ENCODE measurements at regions not wholly inside any gene's neighbourhood (a gene's known extent, or its start where the extent isn't known, plus 50 kb on each side); places are given as distances from the start of the nearest gene placed in this dataset.

DNA sequence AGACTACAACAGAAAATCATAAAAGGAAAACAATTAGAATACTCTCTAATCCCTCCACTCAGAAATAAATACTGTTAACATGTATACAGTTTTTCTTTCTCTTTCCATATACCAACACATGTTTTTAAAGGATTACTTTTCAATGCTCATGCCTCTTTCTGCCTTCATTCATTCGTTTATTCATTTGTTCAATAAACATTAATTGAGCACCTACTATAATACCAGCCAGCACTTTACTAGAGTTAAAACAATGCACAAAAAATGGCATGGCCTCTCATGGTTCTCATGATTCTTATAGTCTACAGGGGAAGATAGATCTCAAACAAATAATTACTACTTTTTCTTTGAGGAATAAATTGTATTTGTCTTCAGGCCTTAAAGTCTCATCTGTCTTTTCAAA lies 70.3 kb upstream of the RIPOR2 start:
- no peak for TF ChIP-seq YY1 (IDR thresholded peaks at IDR 0.05; ENCODE audit: insufficient read depth, insufficient read length)
- TF ChIP-seq SUZ12 (IDR thresholded peaks at IDR 0.05; ENCODE audit: extremely low read depth, insufficient read depth, insufficient read length): no peak
- TF ChIP-seq ZNF274 (IDR thresholded peaks at IDR 0.05; ENCODE audit: low read depth, low read length): no peak
- no peak for DNase-seq (ENCODE audit: low read depth, low spot score)
- Histone ChIP-seq H3K4me3 (ENCODE audit: insufficient read length, low read depth) (no peak overlapping the region), H3K27me3 (ENCODE audit: insufficient read depth, insufficient read length) (no peaks in the 10 kb centered on the region), H3K9ac (ENCODE audit: insufficient read length, low read depth) (no peak overlapping the region), H3K4me1 (ENCODE audit: insufficient read depth, insufficient read length) (no peaks in the 10 kb centered on the region), H3K36me3 (ENCODE audit: insufficient read depth, insufficient read length, low read length) (no peaks in the 10 kb centered on the region), H3K9me3 (ENCODE audit: insufficient read depth, low read length) (no peaks in the 10 kb centered on the region)

DNA sequence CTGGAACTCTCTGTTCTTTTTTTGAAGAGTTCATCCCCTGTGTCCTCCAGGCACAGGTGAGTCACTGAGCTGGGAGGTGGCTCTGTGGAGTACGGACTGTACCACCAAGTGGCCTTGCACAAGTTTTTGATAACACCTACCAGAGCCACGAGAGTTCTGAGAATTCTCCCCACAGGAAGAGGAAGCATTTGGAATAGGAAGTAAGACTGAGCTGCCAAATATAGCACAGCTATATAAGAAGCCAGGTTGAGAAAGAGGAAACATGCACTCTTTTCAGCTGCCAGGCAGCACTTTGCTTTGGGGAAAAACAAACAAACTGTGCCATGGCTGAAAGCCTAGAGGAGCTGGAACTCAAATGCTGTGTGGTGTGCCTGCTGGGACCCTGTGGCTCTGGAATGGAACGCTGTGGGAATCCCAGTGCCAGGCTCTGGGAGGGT lies 70.8 kb upstream of the RIPOR2 start:
- Histone ChIP-seq H3K4me1 (ENCODE audit: insufficient read depth, insufficient read length) (no peaks in the 10 kb centered on the region), H3K9me3 (ENCODE audit: insufficient read depth, low read length) (no peaks in the 10 kb centered on the region), H3K9ac (ENCODE audit: insufficient read length, low read depth) (no peak overlapping the region), H3K27me3 (ENCODE audit: insufficient read depth, insufficient read length) (no peaks in the 10 kb centered on the region), H3K4me3 (ENCODE audit: insufficient read length, low read depth) (no peak overlapping the region), H3K36me3 (ENCODE audit: insufficient read depth, insufficient read length, low read length) (no peaks in the 10 kb centered on the region)
- TF ChIP-seq YY1 (IDR thresholded peaks at IDR 0.05; ENCODE audit: insufficient read depth, insufficient read length) (no peak), SUZ12 (IDR thresholded peaks at IDR 0.05; ENCODE audit: extremely low read depth, insufficient read depth, insufficient read length) (no peak), ZNF274 (IDR thresholded peaks at IDR 0.05; ENCODE audit: low read depth, low read length) (no peak)
- no peak for DNase-seq (ENCODE audit: low read depth, low spot score)

DNA sequence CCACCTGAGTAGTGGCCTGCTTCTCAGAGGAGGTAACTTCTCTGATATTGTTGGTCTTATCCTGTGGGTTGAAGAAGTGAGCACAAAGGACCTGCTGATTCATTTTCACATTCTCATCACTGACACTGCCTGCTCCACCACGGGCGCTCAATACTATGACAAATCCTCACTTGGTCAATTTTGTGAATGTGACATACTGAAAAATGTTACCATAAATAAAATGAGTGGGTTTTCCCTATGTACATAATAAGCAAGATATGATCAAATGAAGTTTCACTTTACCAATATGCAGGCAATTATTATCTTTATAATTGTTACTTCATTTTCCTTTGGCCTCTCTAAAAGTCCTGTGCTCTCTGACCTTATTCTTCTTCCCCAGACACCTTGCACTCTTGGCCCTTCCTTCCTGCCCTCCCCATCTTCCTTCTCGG lies 71.5 kb upstream of the RIPOR2 start:
- Histone ChIP-seq H3K36me3 (ENCODE audit: insufficient read depth, insufficient read length, low read length) (no peaks in the 10 kb centered on the region), H3K9ac (ENCODE audit: insufficient read length, low read depth) (no peak overlapping the region), H3K4me1 (ENCODE audit: insufficient read depth, insufficient read length) (no peaks in the 10 kb centered on the region), H3K27me3 (ENCODE audit: insufficient read depth, insufficient read length) (no peaks in the 10 kb centered on the region), H3K9me3 (ENCODE audit: insufficient read depth, low read length) (no peaks in the 10 kb centered on the region), H3K4me3 (ENCODE audit: insufficient read length, low read depth) (no peak overlapping the region)
- no peak for DNase-seq (ENCODE audit: low read depth, low spot score)
- TF ChIP-seq YY1 (IDR thresholded peaks at IDR 0.05; ENCODE audit: insufficient read depth, insufficient read length) (no peak), SUZ12 (IDR thresholded peaks at IDR 0.05; ENCODE audit: extremely low read depth, insufficient read depth, insufficient read length) (no peak), ZNF274 (IDR thresholded peaks at IDR 0.05; ENCODE audit: low read depth, low read length) (no peak)

DNA sequence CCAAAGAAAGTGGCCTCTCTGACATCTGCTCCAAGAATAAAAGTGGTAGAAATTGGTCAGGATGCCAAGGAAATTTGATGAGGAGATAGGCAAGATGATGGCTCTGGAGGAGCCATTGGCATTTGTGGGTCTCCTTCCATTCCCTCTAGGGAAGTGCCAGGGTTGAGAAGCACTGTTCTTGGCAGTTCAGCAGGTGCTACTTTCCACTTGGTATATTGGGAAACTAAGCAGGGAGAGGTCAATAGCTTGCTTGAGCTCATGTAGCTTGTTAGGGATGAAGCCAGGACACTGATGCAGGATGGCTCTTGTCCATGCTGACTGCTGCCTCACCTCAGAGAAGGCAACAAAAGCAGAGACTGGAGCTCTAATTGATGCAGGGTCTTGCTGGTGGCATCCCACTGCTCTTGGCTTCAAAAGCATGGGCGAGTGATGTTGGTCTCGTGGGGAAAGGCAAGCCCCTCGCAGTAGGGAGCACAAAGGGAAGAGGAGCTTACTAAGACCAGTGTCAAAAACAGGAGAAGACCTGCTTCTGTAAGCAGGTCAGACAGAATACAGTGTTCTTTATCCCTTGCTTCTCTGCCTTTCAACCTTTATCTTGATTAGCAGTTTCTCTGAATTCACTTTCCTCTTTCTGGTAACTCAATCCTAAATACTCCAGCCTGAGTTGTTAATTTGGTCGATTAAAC lies 73.1 kb upstream of the RIPOR2 start:
- no peaks in the 10 kb centered on the region for H3K36me3 ChIP-seq (ENCODE audit: insufficient read depth, insufficient read length, low read length)
- H3K9ac ChIP-seq (ENCODE audit: insufficient read length, low read depth): no peak overlapping the region
- TF ChIP-seq SUZ12 (IDR thresholded peaks at IDR 0.05; ENCODE audit: extremely low read depth, insufficient read depth, insufficient read length) (no peak), ZNF274 (IDR thresholded peaks at IDR 0.05; ENCODE audit: low read depth, low read length) (no peak), YY1 (IDR thresholded peaks at IDR 0.05; ENCODE audit: insufficient read depth, insufficient read length) (no peak)
- H3K4me3 ChIP-seq (ENCODE audit: insufficient read length, low read depth): no peak overlapping the region
- H3K27me3 ChIP-seq (ENCODE audit: insufficient read depth, insufficient read length): no peaks in the 10 kb centered on the region
- no peaks in the 10 kb centered on the region for H3K9me3 ChIP-seq (ENCODE audit: insufficient read depth, low read length)
- H3K4me1 ChIP-seq (ENCODE audit: insufficient read depth, insufficient read length): no peaks in the 10 kb centered on the region
- DNase-seq (ENCODE audit: low read depth, low spot score): no peak

DNA sequence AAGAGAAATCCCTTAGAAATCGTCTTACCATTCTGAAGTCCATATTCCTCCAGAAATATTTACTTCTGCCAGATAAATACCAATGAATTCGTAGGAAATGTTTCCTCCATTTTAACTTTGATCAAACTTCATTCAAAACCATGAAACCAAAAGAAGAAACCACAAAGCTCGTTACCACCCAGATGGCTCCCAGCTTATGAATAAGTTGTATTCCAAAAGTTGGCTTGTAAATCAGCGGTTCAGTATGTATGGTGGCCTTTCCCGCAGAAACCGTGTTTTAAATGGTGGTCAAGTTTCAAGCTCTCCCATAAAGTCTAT lies 73.6 kb upstream of the RIPOR2 start:
- H3K27me3 ChIP-seq (ENCODE audit: insufficient read depth, insufficient read length): no peaks in the 10 kb centered on the region
- no peak for TF ChIP-seq SUZ12 (IDR thresholded peaks at IDR 0.05; ENCODE audit: extremely low read depth, insufficient read depth, insufficient read length)
- no peak for TF ChIP-seq ZNF274 (IDR thresholded peaks at IDR 0.05; ENCODE audit: low read depth, low read length)
- no peak for TF ChIP-seq YY1 (IDR thresholded peaks at IDR 0.05; ENCODE audit: insufficient read depth, insufficient read length)
- H3K9ac ChIP-seq (ENCODE audit: insufficient read length, low read depth): no peak overlapping the region
- no peaks in the 10 kb centered on the region for H3K36me3 ChIP-seq (ENCODE audit: insufficient read depth, insufficient read length, low read length)
- no peaks in the 10 kb centered on the region for H3K9me3 ChIP-seq (ENCODE audit: insufficient read depth, low read length)
- no peak overlapping the region for H3K4me3 ChIP-seq (ENCODE audit: insufficient read length, low read depth)
- no peaks in the 10 kb centered on the region for H3K4me1 ChIP-seq (ENCODE audit: insufficient read depth, insufficient read length)
- no peak for DNase-seq (ENCODE audit: low read depth, low spot score)

DNA sequence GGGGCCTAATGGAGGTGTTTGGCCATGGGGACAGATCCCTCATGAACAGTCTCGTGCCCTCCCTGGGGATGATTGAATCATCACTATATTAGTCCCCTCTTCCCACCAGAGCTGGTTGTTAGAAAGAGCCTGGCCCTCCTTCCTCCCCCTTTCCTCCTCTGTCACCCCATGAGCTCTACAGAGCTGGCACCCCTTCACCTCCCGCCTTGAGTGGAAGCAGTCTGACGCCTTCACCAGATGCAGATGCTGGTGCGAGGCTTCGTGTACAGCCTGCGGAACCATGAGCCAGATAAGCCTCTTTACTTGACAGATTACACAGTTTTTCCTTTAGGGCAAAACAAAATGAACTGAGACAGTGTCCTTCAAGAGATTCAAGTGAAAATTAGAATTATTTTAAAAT lies 74.4 kb upstream of the RIPOR2 start:
- H3K4me3 ChIP-seq (ENCODE audit: insufficient read length, low read depth): no peak overlapping the region
- no peaks in the 10 kb centered on the region for H3K27me3 ChIP-seq (ENCODE audit: insufficient read depth, insufficient read length)
- H3K36me3 ChIP-seq (ENCODE audit: insufficient read depth, insufficient read length, low read length): no peaks in the 10 kb centered on the region
- H3K9me3 ChIP-seq (ENCODE audit: insufficient read depth, low read length): no peaks in the 10 kb centered on the region
- DNase-seq (ENCODE audit: low read depth, low spot score): no peak
- TF ChIP-seq SUZ12 (IDR thresholded peaks at IDR 0.05; ENCODE audit: extremely low read depth, insufficient read depth, insufficient read length) (no peak), ZNF274 (IDR thresholded peaks at IDR 0.05; ENCODE audit: low read depth, low read length) (no peak), YY1 (IDR thresholded peaks at IDR 0.05; ENCODE audit: insufficient read depth, insufficient read length) (no peak)
- H3K4me1 ChIP-seq (ENCODE audit: insufficient read depth, insufficient read length): no peaks in the 10 kb centered on the region
- no peak overlapping the region for H3K9ac ChIP-seq (ENCODE audit: insufficient read length, low read depth)

DNA sequence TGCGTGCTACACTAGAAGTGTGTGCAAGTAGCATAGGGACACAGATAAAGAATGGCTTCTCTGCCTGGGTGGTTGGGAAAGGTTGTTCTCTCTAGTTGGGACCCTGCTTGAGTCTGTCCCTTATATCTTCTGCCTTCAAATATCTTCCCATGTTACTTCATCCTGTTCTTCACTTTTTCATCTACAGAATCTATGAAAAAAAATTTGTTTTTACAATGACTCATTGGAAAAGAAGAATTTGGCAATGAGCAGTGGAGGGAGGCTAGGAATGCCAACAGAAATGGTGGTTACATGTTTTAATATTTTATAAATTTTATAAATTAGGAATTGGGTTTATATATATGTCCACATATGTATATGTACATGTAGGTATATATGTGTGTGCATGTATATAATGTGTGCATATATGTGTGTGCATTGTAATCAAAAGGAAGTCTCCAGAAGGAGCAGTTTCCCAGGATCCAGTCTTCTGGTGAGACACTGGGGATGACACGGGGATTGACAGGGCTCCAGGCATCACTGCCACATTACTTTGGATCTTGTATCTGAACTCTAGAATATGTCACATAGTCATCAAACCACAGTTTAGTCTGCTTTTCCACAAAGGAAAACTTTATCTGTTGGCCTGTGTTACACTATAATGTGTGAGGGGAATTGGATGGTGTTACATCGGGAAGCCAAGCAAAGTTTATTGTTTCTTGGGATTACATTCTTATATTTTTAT lies 75.3 kb upstream of the RIPOR2 start:
- TF ChIP-seq YY1 (IDR thresholded peaks at IDR 0.05; ENCODE audit: insufficient read depth, insufficient read length) (no peak), ZNF274 (IDR thresholded peaks at IDR 0.05; ENCODE audit: low read depth, low read length) (no peak), SUZ12 (IDR thresholded peaks at IDR 0.05; ENCODE audit: extremely low read depth, insufficient read depth, insufficient read length) (no peak)
- H3K9me3 ChIP-seq (ENCODE audit: insufficient read depth, low read length): no peaks in the 10 kb centered on the region
- DNase-seq (ENCODE audit: low read depth, low spot score): no peak
- no peaks in the 10 kb centered on the region for H3K36me3 ChIP-seq (ENCODE audit: insufficient read depth, insufficient read length, low read length)
- no peaks in the 10 kb centered on the region for H3K4me1 ChIP-seq (ENCODE audit: insufficient read depth, insufficient read length)
- no peak overlapping the region for H3K9ac ChIP-seq (ENCODE audit: insufficient read length, low read depth)
- H3K4me3 ChIP-seq (ENCODE audit: insufficient read length, low read depth): no peak overlapping the region
- no peaks in the 10 kb centered on the region for H3K27me3 ChIP-seq (ENCODE audit: insufficient read depth, insufficient read length)
